A673 (cell line): ENCODE measurements at regions not wholly inside any gene's neighbourhood (a gene's known extent, or its start where the extent isn't known, plus 50 kb on each side); places are given as distances from the start of the nearest gene placed in this dataset.

Experiments used
- CTCF ChIP-seq: fragments of 300-800, 200-600 bp; sonication (generic); conservative IDR thresholded peaks from 2 replicates; pipeline ENCODE4 v1.5.1; 2017; ENCODE audit warnings: low read depth, mild to moderate bottlenecking, antibody characterized with exemption, low read length, moderate library complexity, mixed read lengths
- EZH2 ChIP-seq: fragments of 200-600 bp; sonication (generic); IDR thresholded peaks from 2 replicates; pipeline ENCODE4 v1.6.1; 2017; ENCODE audit warnings: borderline replicate concordance, low read depth, mild to moderate bottlenecking, mixed read lengths, antibody characterized with exemption, low read length; ENCODE audit not compliant: poor library complexity, severe bottlenecking

GRCh38 chr11:116162886-116163230, 609.9 kb downstream of the BUD13 start:
- no peak for TF ChIP-seq EZH2
- no peak for TF ChIP-seq CTCF
